ENCODE measurements at regions not wholly inside any gene's neighbourhood (a gene's known extent, or its start where the extent isn't known, plus 50 kb on each side); places are given as distances from the start of the nearest gene placed in this dataset.

- no peak overlapping the region for H3K27ac ChIP-seq
- no peak for TF ChIP-seq CTCF (IDR thresholded peaks at IDR 0.05)
- no peak for DNase-seq (ENCODE audit: low spot score)
- no peak overlapping the region for H3K4me3 ChIP-seq
These were observed 73.0 kb upstream of the EPHB3 start for GRCh38 chr3:184488577-184488976.

GRCh38 chr3:184489268-184489841 is 72.2 kb upstream of the EPHB3 start:
- TF ChIP-seq CTCF (IDR thresholded peaks at IDR 0.05), result no peak
- Histone ChIP-seq H3K27ac (no peak overlapping the region), H3K4me3 (no peak overlapping the region)
- DNase-seq (ENCODE audit: low spot score), result no peak

- TF ChIP-seq CTCF (IDR thresholded peaks at IDR 0.05), result no peak
- H3K4me3 ChIP-seq, result no peak overlapping the region
- no peak for DNase-seq (ENCODE audit: low spot score)
- no peak overlapping the region for H3K27ac ChIP-seq
These were observed 70.5 kb upstream of the EPHB3 start for GRCh38 chr3:184491011-184491576.

GRCh38 chr3:184491867-184492615 is 69.5 kb upstream of the EPHB3 start:
- TF ChIP-seq CTCF (IDR thresholded peaks at IDR 0.05), result no peak
- Histone ChIP-seq H3K4me3 (no peak overlapping the region), H3K27ac (peak overlapping the region in 1 of 2 donors; percentile 51)
- DNase-seq (ENCODE audit: low spot score), result no peak

- Histone ChIP-seq H3K4me3 (no peak overlapping the region), H3K27ac (no peak overlapping the region)
- DNase-seq (ENCODE audit: low spot score), result no peak
- no peak for TF ChIP-seq CTCF (IDR thresholded peaks at IDR 0.05)
These were observed 64.7 kb upstream of the EPHB3 start for GRCh38 chr3:184496933-184497332.

GRCh38 chr3:184497804-184498203 is 63.8 kb upstream of the EPHB3 start:
- no peak for TF ChIP-seq CTCF (IDR thresholded peaks at IDR 0.05)
- no peak for DNase-seq (ENCODE audit: low spot score)
- H3K4me3 ChIP-seq, result no peak overlapping the region
- no peak overlapping the region for H3K27ac ChIP-seq
